A673 (cell line): ENCODE measurements at regions not wholly inside any gene's neighbourhood (a gene's known extent, or its start where the extent isn't known, plus 50 kb on each side); places are given as distances from the start of the nearest gene placed in this dataset.

Experiments used
- BruUV-seq: library from RNA; stranded (reverse); fragments of 400-500 nt; replicated peaks from 2 replicates; lab custom pipeline; 2021; lab: Mats Ljungman, UMichigan
- CTCF ChIA-PET: fragments of 300-600 bp; sonication (Branson Sonifier 250); formaldehyde crosslinking; loops from one replicate; lab custom pipeline; 2022; ENCODE audit warnings: antibody characterized with exemption; lab: Charles Lee
- POLR2A ChIA-PET: fragments of 300-600 bp; sonication (Branson Sonifier 250); formaldehyde crosslinking; loops from one replicate; lab custom pipeline; 2022; ENCODE audit warnings: antibody characterized with exemption; ENCODE audit not compliant: low non-redundant PET; lab: Charles Lee
- DNase-seq: peaks from one replicate; pipeline ENCODE4 v3.0.0-alpha.2; 2015; ENCODE audit warnings: low spot score
- H3K27ac ChIP-seq: fragments of 200-600 bp; sonication (generic); 2 replicates; pipeline ENCODE4 v1.5.1; 2016; ENCODE audit warnings: mixed run types, low read depth, mild to moderate bottlenecking, mixed read lengths, antibody characterized with exemption, low read length; ENCODE audit not compliant: poor library complexity, severe bottlenecking
- H3K27me3 ChIP-seq: fragments of 200-600 bp; sonication (generic); replicated peaks from 2 replicates; pipeline ENCODE4 v1.6.1; 2017; ENCODE audit warnings: mixed run types, low read depth, mild to moderate bottlenecking, mixed read lengths, antibody characterized with exemption, low read length; ENCODE audit not compliant: insufficient read depth, poor library complexity
- H3K36me3 ChIP-seq: fragments of 200-600 bp; sonication (generic); 2 replicates; pipeline ENCODE4 v1.6.1; 2016; ENCODE audit warnings: mixed run types, mild to moderate bottlenecking, mixed read lengths, antibody characterized with exemption, low read length; ENCODE audit not compliant: insufficient read depth, poor library complexity, severe bottlenecking
- H3K4me1 ChIP-seq: fragments of 200-600 bp; sonication (generic); 2 replicates; pipeline ENCODE4 v1.6.1; 2017; ENCODE audit warnings: mixed run types, mild to moderate bottlenecking, mixed read lengths, antibody characterized with exemption, low read length; ENCODE audit not compliant: insufficient read depth, poor library complexity, severe bottlenecking
- H3K4me3 ChIP-seq: fragments of 200-600 bp; sonication (generic); 2 replicates; pipeline ENCODE4 v1.5.1; 2016; ENCODE audit warnings: low read depth, mixed run types, mild to moderate bottlenecking, mixed read lengths, low read length; ENCODE audit not compliant: poor library complexity, severe bottlenecking
- H3K9me3 ChIP-seq: fragments of 200-600 bp; sonication (generic); 2 replicates; pipeline ENCODE4 v1.6.1; 2016; ENCODE audit warnings: mixed run types, low read depth, mild to moderate bottlenecking, mixed read lengths, antibody characterized with exemption, low read length; ENCODE audit not compliant: poor library complexity, severe bottlenecking
- EZH2 ChIP-seq: fragments of 200-600 bp; sonication (generic); IDR thresholded peaks from 2 replicates; pipeline ENCODE4 v1.6.1; 2017; ENCODE audit warnings: borderline replicate concordance, low read depth, mild to moderate bottlenecking, mixed read lengths, antibody characterized with exemption, low read length; ENCODE audit not compliant: poor library complexity, severe bottlenecking
- intact Hi-C: fragments of 100-400 bp; cut with micrococcal nuclease; formaldehyde crosslinking; loops from one replicate; pipeline ENCODE4 v1.10.0; 2022; ENCODE audit not compliant: unreplicated experiment
- TF ChIP-seq, protein P1 (sequence below): fragments of 300-800, 200-600 bp; sonication (generic); conservative IDR thresholded peaks from 2 replicates; pipeline ENCODE4 v1.5.1; 2017; ENCODE audit warnings: low read depth, mild to moderate bottlenecking, antibody characterized with exemption, low read length, moderate library complexity, mixed read lengths

DNA sequence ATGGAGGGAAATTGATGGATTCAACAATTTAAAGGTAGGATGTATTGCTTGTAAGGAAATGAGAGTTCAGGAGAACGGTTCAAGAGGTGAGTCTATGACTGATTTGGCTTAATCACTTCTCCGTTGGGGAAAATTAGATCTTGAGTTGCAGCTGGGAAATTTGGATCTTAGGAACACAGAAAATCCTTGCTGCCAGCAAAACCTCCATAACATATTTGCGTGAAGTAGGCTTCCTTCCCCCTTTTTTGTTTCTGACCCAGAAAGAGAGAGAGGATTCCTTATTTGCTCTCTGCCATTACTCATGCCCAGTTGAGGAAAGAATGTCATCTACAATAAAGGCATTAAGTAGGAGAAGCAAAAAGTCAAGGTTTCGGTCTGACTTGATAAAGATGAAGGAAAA is 73.5 kb upstream of the PDC start:
- no peak overlapping the region for H3K4me3 ChIP-seq
- H3K4me1 ChIP-seq: peaks cover 36% of the 10 kb centered on the region
- no peak overlapping the region for H3K27ac ChIP-seq
- H3K36me3 ChIP-seq: no peaks in the 10 kb centered on the region
- TF ChIP-seq, protein P1, sequence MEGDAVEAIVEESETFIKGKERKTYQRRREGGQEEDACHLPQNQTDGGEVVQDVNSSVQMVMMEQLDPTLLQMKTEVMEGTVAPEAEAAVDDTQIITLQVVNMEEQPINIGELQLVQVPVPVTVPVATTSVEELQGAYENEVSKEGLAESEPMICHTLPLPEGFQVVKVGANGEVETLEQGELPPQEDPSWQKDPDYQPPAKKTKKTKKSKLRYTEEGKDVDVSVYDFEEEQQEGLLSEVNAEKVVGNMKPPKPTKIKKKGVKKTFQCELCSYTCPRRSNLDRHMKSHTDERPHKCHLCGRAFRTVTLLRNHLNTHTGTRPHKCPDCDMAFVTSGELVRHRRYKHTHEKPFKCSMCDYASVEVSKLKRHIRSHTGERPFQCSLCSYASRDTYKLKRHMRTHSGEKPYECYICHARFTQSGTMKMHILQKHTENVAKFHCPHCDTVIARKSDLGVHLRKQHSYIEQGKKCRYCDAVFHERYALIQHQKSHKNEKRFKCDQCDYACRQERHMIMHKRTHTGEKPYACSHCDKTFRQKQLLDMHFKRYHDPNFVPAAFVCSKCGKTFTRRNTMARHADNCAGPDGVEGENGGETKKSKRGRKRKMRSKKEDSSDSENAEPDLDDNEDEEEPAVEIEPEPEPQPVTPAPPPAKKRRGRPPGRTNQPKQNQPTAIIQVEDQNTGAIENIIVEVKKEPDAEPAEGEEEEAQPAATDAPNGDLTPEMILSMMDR: no peak
- no peak for TF ChIP-seq EZH2
- POLR2A ChIA-PET: no interaction called here
- BruUV-seq: no TSS peak
- DNase-seq: no peak
- CTCF ChIA-PET: no interaction called here
- no peaks in the 10 kb centered on the region for H3K9me3 ChIP-seq
- intact Hi-C loops: no loop called here
- H3K27me3 ChIP-seq: no peaks in the 10 kb centered on the region

DNA sequence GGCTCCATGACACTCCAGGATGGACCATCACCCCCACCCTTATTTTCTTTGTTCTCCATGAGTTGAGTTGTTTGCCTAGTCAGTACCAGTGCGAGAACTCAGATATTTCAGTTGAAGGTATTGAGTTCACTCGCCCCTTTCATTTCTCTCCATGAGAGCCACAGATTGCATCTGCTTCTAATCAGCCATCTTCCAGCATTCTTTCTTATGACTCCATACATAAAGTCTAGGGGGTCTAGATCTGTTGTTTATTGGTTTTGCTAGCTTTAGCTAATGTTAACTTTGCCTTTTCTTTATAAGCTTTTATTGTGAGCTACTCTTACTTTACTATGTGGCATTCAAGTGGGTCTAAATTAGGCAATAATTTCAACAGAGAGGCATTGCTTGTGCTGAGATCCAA is 71.6 kb upstream of the PDC start:
- BruUV-seq: no TSS peak
- H3K27ac ChIP-seq: no peak overlapping the region
- H3K4me3 ChIP-seq: no peak overlapping the region
- no peaks in the 10 kb centered on the region for H3K9me3 ChIP-seq
- ChIA-PET POLR2A (no interaction called here), CTCF (no interaction called here)
- H3K36me3 ChIP-seq: no peaks in the 10 kb centered on the region
- peaks cover 30% of the 10 kb centered on the region for H3K4me1 ChIP-seq
- TF ChIP-seq, protein P1: no peak
- TF ChIP-seq EZH2: no peak
- intact Hi-C loops: no loop called here
- no peak for DNase-seq
- H3K27me3 ChIP-seq: no peaks in the 10 kb centered on the region

- TF ChIP-seq EZH2: no peak
- TF ChIP-seq, protein P1: no peak
- intact Hi-C loops: no loop called here
- no peak for DNase-seq
- no peak overlapping the region for H3K4me3 ChIP-seq
- BruUV-seq: no TSS peak
- no peaks in the 10 kb centered on the region for H3K9me3 ChIP-seq
- CTCF ChIA-PET: no interaction called here
- H3K27me3 ChIP-seq: no peaks in the 10 kb centered on the region
- H3K36me3 ChIP-seq: no peaks in the 10 kb centered on the region
- peaks cover 22% of the 10 kb centered on the region for H3K4me1 ChIP-seq
- POLR2A ChIA-PET: no interaction called here
- H3K27ac ChIP-seq: no peak overlapping the region
Observed at GRCh38 chr1:186531561-186532165, 70.7 kb upstream of the PDC start.
